Effector CD4-positive, alpha-beta T cell (primary cell): ENCODE measurements at regions not wholly inside any gene's neighbourhood (a gene's known extent, or its start where the extent isn't known, plus 50 kb on each side); places are given as distances from the start of the nearest gene placed in this dataset.
"Not testable (repeated sequence)": the region's sequence is repeated elsewhere in the genome, so short reads cannot be mapped to it uniquely, and the experiment has no call there.

Source experiments
- DNase-seq: peaks from one replicate; pipeline ENCODE4 v3.0.0-alpha.2; 2020

- no peak for DNase-seq
These were observed 265.5 kb upstream of the MGAT5 start for GRCh38 chr2:133988316-133988891.

DNA sequence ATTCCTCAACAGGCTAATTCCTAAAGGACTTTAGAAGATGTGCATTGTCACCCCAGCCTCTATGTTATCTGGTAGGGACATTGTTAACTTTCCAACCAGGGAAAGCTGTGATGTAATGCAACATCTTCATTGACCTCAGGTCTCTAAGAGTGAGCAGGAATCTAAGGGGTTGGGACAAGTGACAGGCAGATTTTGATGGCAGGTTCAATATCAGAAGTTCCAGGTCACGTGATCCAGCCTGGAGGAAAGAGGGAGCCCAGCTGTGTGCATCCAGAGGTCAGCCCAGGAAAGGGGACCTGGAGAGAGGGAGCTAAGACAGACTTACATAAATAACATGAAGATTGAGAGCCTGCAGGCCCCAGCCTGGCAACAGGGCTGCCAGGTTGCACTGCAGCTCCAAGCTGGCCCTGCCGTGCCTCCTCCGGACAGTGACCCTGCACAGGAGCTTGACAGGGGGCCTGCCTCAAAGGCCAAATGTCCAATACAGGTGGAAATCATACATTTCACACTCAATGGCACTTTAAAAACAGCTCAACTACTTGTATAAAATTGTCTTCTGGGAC, 262.2 kb upstream of the MGAT5 start:
- DNase-seq, result no peak

DNA sequence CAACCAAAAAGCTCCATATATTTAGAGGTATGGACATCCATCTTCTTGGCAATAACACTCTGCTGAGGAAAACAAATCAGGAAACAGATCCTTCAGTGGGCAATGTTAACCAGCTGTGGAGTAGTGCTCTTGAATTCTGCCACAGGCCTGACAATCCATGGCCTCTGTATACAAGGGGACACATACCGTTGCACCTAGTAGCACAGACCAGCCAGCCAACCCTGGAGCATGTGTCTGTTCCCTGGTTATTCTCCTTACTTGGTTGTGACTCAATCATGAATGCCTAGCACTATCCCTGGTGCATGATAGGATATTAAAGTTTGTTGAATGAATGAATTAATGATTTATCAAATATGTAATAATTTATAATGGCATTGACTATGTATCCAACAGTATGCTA, 261.4 kb upstream of the MGAT5 start:
- DNase-seq, result no peak

- no peak for DNase-seq
These were observed 260.7 kb upstream of the MGAT5 start for GRCh38 chr2:133993160-133993559.

- DNase-seq, result not testable (repeated sequence)
These were observed 255.1 kb upstream of the MGAT5 start for GRCh38 chr2:133998726-133999125.

GRCh38 chr2:134002391-134002790, 251.5 kb upstream of the MGAT5 start:
- no peak for DNase-seq

DNA sequence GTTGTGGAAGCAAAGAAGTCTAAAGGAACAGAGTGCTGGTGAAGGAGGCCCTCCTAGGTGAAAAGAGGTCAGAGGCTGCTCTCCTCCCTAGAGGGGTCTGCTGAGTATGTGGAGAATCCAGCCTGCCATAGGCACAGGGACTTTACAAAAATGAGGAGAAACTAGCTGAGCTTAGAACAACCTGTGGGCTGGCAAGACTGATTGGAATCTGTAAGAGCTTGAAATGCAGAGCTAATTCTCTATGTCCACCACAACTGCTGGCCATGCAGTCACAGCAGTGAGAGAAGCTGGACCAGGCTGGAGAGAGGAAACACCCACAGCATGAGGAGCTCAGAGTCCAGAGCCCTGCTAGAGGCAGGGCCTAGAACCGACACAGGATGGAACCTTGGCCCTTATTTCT, 251.0 kb upstream of the MGAT5 start:
- DNase-seq, result no peak

DNA sequence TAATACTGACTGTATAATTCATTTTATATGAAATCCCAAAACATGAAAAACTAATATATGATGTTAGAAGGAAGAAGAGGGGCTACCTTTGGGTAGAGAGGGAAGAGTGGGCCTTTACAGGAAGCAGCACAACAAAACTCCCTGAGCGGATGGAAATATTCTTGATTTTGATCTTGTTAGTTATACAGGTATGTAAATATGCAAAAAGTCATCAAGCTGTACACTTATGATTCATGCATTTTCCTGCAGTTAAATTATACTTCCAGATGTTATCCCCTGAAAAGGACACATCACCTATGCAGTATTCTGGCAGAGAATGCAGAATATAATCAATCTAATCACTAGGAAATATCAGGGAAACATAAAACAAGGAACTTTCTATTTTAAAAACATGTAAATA, 249.4 kb upstream of the MGAT5 start:
- no peak for DNase-seq

DNA sequence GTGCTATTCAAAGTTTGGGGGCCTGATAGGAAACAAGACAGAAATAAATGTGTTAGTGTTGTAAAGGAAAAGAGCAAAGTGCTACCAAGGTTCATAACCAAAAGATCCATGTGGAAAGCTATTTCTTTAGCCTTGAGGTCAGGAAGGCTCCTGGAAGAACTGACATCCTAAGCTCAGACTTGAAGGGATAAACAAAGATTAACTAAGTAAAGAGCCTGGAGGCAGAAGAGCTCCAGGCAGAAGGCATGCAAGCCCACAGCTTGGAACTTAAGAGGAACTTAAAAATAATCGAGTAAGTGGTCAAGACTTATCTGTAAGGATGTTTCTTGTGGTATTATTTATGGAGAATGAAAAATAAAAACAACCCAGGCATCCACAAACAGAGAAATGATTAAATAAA, 245.0 kb upstream of the MGAT5 start:
- no peak for DNase-seq

DNA sequence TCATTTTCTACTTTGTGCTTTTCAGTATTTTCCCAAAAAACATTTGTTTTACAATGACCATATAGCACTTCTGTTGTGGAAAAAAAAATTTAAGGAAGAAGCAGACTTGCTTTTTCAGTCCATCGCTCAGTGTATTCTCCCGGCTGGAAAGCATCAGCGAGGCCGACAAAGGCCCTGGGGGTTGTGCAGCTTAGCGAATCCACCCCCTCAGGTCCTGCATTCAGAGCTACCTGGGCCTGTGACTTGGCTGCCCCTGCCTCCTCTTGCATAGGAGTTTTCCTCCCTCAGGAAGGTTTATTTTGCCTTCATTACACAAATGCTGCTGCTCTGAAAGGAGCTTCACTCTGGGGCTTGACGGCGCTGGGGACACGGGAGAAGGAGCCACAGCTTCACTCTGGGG, 244.4 kb upstream of the MGAT5 start:
- DNase-seq, result no peak

DNA sequence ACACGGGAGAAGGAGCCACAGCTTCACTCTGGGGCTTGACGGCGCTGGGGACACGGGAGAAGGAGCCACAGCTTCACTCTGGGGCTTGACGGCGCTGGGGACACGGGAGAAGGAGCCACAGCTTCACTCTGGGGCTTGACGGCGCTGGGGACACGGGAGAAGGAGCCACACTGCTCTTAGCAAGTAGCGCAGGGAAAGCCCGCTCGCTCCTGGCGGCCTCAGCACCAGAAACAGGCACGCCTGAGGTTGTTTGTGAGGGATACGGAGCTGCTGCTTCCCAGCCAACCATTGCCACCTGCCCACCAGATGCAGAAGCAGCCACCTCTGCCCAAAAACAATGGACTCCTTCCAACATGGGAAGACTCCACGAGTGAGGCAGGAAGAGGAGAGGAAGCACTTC, 244.0 kb upstream of the MGAT5 start:
- not testable (repeated sequence) for DNase-seq

GRCh38 chr2:134011936-134012586, 241.8 kb upstream of the MGAT5 start:
- no peak for DNase-seq

GRCh38 chr2:134014196-134014960, 239.5 kb upstream of the MGAT5 start:
- no peak for DNase-seq

DNA sequence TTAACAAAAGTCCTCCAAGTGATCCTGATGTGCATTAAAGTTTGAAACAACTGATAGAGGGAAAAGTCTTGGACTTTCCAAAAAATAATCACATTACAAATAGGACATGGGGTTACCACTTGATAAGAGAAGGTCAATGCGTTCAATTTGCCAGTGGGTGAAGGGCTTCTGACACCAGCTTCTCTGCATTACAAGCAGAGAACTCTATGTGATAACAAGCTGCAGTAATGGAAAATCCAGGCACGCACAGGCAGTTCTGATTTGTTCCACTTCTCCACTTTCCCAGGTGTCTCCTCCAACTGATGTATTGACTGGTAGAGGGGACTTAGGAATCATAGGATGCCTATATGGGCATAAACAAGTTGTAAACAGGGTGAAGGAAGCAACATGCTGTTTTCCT, 234.0 kb upstream of the MGAT5 start:
- no peak for DNase-seq

DNA sequence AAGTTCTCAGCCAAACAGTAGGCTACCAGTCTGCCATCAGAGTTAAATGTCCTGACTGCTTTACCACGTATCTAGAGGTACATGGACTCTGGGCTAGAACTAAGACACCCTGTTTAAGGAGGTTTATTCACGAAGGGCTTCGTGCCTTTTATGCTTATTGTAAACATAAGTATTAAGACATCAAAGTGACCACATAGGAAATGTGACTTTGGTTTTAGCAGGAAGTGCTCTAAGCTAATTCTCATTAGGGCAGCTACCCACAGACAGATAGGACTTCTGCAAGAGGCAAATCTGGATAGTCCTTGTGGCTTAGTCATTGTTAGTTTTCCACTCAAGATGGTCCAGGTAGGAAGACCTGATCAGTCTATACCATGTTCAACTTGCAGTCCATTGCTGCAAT, 233.3 kb upstream of the MGAT5 start:
- DNase-seq, result no peak

GRCh38 chr2:134021830-134022524, 231.9 kb upstream of the MGAT5 start:
- no peak for DNase-seq

DNA sequence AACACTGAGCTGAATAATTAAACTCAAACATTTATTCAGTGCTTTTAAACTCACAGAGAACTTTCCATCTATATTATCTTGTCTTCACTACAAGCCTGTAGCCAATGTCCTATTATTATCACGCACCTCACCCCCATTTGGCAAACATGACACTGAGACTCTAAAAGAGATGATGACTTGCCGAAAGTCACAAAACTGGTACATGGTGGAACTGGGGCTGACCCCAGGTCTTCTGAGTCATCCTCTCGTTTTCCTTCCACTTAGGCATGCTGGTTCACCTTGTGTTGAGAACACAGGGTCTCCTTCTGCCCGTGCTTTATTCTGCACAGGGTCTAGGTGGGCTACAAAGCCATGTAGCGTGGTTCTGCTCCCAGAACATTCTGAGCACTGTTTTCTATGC, 230.0 kb upstream of the MGAT5 start:
- DNase-seq, result no peak

DNA sequence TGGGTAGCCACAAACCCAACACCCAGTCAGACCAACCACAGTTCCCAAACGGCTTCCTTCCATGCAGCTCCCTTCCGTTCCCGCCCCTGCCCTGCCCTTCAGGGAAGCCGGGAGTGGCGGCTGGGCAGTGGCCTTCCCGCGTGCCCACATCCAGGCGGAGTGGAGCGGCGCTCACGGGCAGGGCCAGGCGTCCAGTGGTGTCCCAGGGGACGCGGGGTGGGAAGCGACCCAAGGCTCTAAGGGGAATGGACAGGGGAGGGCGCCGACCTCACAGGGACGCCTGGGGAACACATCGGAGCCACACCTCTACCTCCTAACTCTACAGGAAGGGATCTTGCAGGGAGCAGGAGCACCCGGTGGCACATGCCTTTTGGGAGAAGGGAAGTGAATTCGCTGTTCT, 225.9 kb upstream of the MGAT5 start:
- DNase-seq, result no peak

DNA sequence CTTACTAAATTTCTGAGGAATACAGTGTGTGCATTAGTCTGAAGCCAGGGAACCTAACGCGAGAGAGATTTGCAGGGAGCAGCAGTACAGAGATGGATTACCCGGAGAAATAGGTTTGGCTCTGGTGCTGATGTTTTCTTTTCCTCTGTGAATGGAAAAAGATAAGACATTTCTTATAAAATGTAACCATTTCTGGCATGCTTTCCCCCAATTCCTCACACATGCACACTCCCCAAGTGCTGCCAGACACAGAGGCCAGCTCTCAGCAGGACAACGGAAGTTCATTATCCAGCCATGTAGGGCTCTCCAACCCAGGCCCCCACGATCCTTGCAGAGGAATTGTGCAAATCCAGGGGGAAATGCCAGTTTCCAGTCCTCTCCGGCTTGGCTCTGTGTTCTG, 224.5 kb upstream of the MGAT5 start:
- no peak for DNase-seq

DNA sequence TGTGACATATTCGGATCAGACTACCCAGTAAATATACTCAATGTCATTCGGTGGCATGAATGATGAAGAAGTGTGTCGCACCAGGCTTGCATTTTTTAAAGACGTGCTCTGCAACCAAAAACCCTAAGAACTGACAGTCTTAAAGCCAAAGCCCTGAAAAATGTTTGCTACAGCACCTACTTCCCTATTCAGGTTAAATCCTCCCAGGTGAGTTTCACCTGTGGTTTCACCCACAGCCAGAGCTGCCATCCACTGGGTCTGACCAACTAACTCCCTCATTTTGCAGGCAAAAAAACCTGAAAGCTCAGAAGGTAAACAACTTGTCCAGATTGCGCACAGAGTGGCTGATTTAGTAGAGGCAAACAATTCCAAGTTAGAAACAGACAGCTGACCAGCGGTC, 222.3 kb upstream of the MGAT5 start:
- DNase-seq, result no peak

DNA sequence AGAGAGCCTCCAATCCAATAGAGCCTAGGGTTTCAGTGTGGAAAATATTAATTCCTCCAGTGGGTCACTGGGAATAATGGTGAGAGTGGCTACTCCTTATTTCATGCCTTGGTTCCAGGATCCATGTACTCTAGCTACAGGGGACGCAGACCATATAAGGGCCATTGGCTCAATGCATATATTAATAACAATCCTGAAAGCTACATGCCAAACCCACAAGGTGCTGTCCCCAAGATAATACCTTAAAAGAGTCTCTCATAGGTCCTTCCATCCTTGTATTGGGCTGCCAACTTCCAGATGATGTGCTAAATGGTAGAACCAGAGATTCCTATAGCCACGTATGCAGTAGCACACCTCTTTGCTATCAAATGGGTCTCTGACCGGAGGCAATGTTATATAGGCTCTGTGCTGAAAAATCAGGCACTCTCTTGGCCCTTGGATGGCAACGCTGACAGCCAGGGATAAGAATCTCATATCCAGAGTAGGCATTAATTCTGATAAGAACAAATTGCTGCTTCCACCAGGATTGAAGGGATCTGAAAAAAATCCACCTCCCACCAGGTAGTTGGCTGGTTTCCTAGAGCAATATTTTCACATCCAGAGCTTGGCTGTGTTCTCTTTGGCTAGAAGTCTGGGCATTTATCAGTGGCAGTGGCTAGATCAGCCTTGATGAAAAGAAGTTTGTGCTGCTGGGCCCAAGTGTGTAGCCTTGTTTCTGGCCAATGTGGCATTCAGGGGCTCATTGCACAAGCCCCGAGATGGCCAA, 218.1 kb upstream of the MGAT5 start:
- DNase-seq, result no peak

- no peak for DNase-seq
These were observed 213.8 kb upstream of the MGAT5 start for GRCh38 chr2:134039912-134040581.
